DMS 273 treated with DMSO at 0.1 percent for 48 hours (cell line): ENCODE measurements at regions not wholly inside any gene's neighbourhood (a gene's known extent, or its start where the extent isn't known, plus 50 kb on each side); places are given as distances from the start of the nearest gene placed in this dataset.
"Not testable (repeated sequence)": the region's sequence is repeated elsewhere in the genome, so short reads cannot be mapped to it uniquely, and the experiment has no call there.

Experiments
- DNase-seq: peaks from one replicate; lab custom pipeline; 2025; lab: John Stamatoyannopoulos, UW

DNA sequence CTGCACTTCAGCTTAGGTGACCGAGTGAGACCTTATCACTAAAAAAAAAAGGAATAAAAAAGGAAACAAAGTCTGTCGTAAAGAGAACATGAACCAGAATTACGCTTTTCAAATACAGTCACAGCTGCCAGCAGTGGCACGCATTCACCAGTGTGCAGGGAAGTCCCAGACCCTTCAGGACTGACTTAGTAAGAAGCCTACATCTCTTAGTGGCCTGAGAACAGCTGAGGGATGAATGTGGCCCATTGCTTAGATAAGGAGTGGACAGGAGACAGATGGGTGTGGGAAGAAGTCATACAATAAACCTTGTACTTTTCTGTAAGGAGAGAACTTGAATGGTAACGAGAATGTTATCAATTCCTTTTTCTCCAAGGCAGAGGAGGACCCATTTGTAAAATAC is 178.5 kb downstream of the JCAD start:
- DNase-seq = no peak

DNA sequence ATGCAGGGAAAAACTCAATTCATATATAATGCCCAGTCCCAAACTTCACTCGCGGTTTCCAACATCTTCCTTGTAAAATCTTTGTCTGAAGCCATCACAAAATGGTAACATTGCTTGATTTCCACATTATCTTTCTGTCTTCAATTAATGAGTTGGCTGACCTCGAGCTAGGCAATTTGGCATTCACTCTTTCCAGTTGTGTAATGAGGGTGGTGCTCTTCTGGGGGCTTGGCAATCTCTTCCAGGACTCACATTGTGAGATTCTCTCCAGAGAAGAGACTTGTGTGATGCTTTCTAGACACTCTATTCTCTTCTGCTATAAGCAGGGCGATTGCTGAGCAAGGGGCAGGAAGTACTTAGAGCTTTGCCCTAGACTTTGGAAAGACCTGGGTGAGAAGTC is 179.5 kb downstream of the JCAD start:
- no peak for DNase-seq

DNA sequence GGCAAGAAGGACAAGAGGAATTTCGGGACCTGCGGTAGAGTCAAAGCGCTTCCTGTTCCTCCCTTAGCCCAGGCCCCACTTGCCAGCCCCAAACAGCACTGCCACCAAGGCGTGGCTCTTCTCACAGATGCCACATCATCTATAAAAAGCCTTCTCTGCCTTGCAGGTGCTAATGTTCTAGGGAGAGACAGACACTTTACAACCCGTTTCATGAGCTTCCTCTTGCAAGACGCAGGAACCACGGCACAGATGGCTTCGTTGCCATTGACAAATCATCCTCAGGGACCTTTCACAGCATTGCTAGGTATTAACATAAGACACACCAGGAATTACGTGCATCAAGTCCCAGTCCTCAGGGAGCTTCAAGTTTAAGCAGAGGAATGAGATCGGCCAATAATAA is 180.9 kb downstream of the JCAD start:
- no peak for DNase-seq

DNA sequence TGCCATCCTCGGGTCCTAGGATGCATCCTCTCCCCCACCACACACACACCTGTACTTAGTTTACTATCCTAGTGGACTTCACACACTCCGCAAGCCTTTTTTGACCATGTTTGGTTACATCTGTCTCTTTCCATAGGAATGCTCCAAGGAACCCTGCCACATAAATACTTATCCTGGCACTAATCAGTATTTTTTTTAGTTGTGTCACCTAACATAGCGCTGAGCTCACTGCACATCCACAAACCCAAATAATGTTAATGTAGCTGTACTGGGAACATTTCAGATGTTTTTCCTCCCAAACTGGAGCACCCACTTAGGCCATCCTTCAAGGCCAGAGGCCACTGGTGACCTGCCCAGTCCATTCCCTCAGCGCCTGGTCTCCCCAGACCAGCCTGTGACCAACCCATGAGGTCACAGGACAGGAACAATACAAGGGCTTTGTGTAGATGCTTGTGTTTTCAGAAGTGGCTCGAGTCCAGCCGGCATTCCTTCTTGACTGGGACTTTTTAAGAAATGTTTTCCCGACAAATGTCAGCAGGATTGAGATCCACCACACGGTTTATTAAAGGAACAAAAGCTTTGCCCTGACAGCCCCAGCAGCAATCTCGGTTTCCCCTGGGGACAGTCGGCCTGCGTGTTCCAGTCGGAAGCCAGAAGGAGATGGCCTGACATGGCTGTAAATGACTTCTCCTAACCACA is 181.4 kb downstream of the JCAD start:
- no peak for DNase-seq

DNA sequence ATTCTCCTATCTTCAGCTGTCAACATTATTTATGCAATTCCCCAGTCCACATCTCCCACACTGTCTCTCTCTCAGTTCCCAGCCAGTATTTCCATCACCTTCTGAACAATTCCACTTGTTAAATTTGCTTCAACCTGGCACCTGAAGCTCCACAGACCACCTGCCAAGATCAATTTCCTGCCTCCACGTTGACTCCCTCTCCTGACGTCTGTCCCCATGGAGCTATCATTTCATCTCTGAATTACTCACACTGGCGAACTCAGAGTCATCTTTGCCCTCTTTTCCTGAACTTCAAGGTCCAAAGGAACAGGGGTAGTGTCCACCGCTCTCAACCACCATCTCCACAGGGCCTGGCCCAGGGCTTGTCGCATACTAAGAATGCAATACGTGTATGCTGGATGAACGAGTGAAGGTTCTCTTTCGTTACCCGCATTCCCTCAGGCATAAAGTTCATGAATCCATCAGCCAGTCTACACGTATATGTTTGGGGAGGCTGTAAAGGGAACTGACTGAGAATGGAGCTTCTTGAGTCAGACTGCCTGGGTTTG is 183.3 kb downstream of the JCAD start:
- DNase-seq = no peak

DNA sequence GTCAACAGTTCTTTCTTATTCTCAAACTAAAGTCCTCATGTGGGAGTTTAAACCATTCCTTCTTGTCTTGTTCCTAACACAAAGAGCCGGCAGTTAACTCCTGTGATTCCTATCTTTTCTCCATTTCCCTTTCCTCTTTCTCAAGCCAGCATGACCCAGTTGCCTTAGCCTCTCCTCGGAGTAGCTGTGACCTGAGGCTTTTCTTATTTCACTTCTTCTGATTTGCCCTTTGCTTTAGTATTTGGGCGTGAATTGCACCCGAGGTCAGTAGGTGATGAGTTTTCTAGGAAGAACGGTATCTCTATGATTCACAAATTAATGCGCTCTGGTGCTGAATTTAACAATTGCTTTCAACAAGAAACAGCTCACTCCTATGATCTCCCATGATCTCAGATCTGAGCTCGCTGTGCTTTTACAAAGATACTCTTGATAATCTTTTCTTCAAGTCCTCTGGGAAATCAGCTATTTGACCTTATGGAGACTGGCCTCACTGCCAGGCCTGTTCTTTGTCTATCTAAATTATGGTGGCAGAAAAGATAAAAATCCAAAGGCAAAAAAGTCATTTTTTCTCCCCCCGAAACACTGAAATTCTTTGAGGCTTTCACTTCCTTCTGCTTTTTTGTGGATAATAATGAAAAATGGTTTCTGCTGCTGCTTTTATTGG is 184.6 kb downstream of the JCAD start:
- no peak for DNase-seq

DNA sequence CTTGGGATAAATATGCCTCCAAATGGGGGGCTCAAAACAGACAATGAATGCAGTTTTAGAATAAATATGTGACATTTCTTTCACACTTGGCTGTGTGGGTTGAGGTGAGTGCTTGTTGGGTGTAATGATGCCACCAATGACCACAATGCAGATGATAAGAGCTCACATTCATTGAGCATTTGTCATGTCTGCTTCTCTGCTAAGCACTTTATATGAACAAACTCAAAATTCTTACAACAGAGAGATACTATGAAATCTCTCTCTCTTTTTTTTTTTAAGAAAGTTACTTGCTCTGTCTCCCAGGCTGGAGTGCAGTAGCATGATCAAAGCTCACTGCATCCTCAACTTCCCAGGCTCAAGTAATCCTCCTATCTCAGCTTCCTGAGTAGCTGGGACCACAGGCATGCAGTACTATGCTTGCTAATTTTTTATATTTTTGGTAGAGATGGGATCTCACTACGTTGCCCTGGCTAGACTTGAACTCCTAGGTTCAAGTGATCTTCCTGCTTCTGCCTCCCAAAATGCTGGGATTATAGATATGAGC is 185.4 kb downstream of the JCAD start:
- DNase-seq = no peak

DNA sequence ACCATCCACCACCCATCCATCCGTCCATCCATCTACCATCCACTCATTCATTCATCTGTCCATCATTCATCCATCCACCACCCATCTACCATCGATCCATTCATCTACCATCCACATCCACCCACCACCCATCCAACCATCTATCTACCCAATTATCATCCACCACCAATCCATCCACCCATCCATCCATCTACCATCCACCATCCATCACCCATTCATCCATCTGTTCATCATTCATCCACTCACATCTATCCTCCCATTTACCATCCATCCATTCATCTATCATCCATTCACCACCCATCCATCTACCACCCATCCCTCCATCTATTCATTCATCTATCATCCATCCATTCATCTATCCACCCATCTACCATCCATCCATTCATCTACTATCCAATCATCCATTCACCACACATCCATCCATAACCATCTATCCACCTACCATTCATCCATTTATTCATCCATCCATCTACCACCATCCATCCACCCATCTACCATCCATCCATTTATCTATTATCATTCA is 188.8 kb downstream of the JCAD start:
- DNase-seq = no peak

DNA sequence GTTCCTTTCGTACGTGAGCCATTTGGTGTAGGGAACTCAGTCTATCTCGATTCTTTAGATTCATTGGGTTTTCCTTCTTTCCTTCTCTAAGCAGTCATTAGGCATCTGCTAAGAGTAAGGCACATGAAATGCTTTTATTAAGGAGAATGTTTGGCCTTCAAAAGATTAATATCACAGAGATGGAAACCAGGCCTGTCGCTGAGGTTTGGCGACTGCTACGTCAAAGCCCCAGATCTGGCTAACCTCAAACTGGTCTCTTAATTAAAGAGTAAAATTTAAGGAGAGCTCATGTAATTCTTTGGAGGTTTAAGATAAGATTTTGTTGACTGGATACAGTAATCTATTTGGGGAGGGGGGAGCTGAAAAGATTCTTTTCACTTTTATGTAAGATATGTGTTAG is 189.8 kb downstream of the JCAD start:
- no peak for DNase-seq

DNA sequence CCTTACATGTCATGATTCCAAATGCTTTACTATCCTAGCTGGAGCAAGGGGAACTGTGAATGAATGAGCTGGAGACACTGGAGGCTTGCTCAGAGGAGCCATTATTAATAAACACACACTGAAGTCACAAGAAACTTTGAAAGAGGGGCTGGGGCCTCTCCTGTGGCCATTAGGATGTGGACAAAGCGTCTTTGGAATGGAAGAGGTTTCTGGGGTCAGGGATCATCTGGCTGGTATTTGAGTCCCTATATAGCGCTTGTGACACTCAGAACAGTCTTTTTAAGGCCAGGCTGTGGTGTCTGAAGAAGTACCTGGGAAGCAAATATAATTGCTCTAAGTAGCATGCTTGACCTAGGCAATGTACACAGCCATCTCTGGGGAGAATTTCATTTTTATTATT is 193.0 kb downstream of the JCAD start:
- no peak for DNase-seq

DNA sequence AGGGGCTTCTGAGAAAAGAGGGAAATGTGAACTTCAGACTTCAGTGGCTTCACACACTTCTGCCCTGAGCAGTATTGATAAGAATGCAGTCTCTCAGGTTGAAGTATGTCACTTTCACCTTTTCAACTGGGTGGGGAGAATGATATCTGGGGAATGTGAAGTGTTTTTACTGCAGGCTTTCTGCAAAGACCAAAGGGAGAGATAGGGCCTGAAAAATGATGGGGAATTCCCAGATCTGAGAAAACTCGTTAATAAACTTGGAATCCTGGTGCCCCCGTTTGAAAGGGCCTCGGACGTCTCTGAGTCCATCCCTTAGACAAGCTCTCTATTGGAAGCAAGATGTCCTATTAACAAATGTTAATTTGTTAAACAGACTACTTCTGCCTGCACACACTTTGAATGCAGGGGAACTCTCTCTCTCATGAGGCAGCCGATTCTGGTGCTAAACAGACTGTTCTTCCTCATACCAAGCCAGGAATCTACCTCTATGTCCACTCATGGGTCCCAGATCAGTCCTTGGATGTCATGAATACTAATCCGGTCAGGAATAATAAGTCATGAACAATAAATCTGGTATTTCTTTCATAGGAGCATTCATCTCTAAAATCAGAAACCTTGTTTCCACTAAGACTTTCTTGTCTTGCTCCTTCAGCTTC is 193.6 kb downstream of the JCAD start:
- DNase-seq = no peak

DNA sequence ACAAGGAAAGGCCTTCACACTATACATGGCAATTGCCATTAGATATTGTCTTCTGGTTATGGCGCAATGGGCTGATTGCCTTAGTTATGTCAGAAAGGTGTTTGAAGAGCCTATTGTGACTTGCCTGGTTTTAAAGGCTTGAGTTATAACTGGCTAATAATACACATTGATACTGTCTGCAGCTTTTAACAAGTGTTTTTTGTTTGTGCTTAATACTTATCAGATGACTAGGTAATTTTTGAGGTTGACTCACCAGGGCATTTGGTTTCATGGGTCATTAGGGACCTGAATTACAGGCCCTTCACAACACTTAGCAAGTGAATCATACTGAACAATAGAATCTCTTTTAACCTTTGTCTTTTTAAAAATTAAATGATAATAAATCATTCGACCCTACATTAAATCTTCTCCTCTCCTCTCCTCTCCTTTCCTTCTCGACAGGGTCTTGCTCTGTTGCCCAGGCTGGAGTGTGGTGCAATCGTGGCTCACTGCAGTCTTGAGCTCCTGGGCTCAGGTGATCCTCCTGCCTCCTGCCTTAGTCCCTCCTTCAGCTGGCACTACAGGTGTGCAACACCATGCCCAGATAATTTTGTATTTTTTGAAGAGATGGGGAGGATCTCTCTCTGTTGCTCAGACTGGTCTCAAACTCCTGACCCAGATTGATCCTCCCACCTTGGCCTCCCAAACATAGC is 196.3 kb downstream of the JCAD start:
- DNase-seq = no peak

DNA sequence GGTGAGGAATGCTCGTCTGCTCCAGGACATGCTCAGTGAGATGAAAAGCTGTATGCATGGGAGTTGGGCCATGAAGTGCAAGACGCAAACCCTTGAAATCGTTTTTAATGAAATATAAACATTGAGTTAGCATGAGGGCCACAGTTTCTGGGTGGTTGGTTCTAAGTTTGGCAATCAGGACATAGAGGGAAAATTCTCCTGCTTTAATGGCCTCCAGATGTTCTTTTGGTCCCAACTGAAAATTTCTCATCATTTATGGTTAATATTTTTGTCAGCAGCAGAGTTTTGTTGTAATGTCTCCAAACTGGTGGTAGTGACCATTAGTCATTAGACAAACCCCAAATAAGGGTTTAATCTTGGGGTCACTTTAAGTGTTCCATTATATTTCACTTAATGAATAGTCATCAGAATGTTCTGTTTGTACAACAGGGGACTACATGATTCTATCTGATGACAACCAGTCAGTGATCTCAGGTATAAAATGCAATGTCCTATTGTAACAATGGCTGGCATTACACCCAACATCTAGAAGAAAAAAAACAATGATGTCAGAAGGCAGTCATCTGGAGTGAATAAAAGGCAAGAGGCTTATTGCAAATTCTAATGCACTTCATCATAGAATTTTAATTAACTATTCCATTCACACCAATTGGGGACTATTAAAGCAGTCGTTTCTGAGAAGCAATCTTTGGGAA is 197.4 kb downstream of the JCAD start:
- DNase-seq = no peak

DNA sequence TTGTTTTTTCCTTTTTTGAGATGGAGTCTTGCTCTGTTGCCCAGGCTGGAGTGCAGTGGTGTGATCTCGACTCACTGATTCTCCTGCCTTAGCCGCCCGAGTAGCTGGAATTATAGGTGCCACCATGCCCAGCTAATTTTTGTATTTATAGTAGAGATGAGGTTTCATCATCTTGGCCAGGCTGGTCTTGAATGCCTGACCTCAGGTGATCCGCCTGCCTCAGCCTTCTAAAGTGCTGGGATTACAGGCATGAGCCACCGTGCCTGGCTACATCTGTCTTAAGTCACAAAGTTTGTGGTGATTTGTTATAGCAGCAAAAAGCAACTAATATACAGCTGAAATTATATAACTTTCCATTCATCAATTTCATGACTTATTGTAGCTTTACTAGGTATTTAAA is 198.2 kb downstream of the JCAD start:
- not testable (repeated sequence) for DNase-seq

DNA sequence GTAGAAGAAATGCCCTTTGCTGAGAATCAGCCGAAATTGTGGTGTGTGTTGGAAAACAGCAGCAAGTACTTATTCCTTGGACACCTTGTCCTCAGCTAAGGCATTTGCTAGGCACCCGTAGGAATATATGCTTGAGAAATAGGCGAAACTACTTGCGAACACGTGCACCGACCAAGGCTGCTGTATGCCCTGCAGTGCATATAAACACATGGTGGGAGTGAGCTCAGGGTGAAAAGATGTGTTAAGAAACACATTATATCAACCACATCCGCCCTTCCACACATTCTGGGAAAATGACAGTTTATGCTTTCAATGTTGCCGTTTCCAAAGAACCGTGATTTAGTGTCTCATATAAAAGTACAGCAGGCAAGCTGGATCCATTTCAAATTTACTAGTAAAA is 199.2 kb downstream of the JCAD start:
- DNase-seq = no peak

DNA sequence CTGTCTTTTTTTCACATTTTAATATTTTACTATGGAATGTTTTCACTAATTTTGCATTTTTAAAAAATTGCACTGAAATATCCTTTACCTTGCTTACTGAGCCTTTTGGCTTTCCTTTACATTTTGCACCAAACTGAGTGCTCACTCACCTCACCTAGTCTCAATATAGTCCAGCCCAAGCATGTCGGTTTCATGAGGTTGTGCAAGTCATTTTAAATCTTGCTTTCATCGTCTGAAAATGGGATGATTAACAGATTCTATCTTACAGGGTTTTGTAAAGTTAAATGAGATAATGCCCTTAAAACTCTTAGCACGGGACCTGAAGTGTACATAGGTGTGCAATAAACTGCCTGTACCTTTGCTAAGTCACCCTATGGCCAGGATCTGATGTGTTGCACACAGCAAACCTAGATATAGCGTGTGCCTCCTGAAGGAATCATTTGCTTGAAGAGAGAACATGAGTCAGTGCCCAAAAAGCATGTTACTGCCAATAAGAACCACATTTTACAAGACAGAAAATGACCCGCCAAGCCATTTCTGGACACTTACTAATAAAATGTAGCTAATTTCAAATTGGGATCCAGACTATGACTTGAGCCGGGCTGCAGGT is 199.8 kb downstream of the JCAD start:
- DNase-seq = no peak

DNA sequence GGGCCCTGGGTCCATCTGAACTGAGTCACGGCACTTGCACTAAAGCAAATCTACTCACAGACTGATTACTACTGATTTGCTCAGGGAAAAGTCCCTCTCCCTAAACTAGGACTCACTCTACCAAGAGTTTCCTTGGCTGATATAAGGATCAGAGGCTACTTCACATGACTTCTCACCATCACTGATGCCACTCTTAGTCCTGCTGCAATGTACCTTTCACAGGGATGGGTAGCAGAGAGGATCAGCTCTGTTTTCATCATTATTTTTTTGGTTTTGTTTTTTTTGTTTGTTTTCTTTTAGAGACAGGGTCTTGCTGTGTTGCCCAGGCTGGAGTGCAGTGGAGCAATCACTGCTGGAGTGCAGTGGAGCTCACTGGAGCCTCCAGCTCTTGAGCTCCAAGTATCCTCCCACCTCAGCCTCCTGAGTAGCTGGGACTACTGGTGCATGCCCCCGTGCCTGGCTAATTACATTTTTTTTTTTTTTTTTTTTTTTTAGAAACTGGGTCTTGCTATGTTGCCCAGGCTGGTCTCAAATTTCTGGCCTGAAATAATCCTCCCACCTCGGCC is 200.6 kb downstream of the JCAD start:
- DNase-seq = no peak

DNA sequence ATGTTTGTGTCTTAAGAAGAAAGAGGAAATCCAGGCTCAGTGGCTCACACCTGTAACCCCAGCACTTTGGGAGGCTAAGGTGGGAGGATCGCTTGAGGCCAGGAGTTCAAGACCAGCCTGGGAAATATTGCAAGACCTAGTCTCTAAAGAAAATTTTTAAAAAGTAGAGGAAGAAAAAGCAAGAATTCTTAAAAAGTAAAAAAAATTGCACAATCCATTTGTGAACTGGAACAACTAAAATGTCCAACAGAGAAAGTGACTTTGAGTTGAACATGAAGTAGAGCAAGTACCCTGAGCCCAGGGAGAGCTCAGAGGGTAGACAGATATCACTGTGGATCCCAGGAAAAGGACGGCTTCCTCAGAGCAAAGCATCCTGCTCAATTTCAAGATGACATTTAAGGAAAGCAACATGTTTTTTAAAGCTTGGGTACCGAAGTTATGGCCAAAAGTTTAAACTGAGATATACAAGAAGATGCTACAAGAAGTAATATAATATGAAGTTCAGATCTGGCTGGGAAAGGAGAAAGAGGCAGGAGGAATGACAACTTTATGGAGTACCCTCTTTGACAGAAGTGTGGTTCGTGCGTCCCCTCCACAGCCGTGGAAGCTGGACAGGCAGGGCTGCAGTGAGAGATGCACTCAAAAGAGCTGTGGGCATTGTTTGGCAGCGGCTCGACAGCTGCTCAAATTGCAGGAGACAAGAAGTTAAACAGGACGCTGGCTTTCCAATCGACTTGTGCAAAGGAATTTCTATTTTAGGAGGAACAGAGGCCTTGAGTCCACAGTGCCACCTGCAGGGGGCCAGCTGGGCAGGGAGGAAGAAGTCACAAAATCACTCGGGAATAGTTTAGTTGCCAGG is 201.3 kb downstream of the JCAD start:
- peak; percentile 7 for DNase-seq

DNA sequence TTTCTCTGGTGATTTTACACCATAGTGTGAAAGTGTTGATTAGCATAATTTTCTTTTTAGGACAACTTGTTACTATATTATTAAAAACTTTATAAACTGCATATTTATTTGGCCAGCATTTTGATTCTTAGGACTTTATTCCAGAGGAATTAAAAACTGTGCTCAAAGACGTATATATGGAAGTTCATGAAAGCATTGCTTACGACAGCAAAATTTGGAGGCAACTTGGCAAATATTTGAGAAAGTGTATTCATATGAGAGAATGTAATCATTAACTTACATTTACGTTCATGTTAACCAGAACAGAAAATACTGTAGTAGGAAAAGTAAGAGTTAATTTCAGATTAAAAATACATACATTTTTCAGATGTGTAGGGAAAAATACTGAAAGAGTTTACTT is 203.1 kb downstream of the JCAD start:
- no peak for DNase-seq

DNA sequence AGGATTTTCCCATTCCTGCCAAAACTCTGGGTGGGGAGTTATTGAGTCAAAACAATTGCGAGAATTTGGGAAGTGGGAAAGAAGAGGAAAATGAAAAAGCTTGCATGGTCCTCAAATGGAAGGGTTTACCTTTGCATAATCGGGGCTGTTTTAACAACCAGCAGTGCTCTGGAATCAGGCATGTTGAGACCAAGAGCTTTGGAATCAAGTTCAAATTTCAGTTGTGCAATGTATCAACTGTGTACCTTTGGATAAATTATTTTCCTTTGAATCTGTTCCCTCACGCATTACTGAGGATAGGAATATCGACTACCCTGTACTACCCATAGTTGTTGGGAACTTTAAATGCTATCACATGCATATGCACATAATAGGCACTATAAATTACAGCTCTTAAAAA is 205.5 kb downstream of the JCAD start:
- DNase-seq = no peak
